Globus pallidus (tissue), 1 donor: ENCODE measurements at regions not wholly inside any gene's neighbourhood (a gene's known extent, or its start where the extent isn't known, plus 50 kb on each side); places are given as distances from the start of the nearest gene placed in this dataset.

ENCODE experiments used
- DNase-seq: peaks from one replicate; pipeline ENCODE4 v3.0.0-alpha.2; 2015; ENCODE audit warnings: low spot score

- DNase-seq: no peak
Measured at GRCh38 chr18:65409261-65409660, 341.6 kb upstream of the CDH7 start.

- DNase-seq: no peak
Measured at GRCh38 chr18:65403534-65403933, 347.3 kb upstream of the CDH7 start.

- no peak for DNase-seq
Measured at GRCh38 chr18:65399091-65399490, 351.7 kb upstream of the CDH7 start.

GRCh38 chr18:65398347-65399075 is 352.3 kb upstream of the CDH7 start:
- no peak for DNase-seq

- DNase-seq: no peak
Measured at GRCh38 chr18:65380986-65381385, 369.8 kb upstream of the CDH7 start.

GRCh38 chr18:65380571-65380970 is 370.2 kb upstream of the CDH7 start:
- no peak for DNase-seq

- no peak for DNase-seq
Measured at GRCh38 chr18:65372904-65373303, 377.9 kb upstream of the CDH7 start.

- DNase-seq: no peak
Measured at GRCh38 chr18:65365245-65365980, 385.4 kb upstream of the CDH7 start.

- DNase-seq: no peak
Measured at GRCh38 chr18:65363911-65364632, 386.7 kb upstream of the CDH7 start.

GRCh38 chr18:65363011-65363410 is 387.8 kb upstream of the CDH7 start:
- no peak for DNase-seq

GRCh38 chr18:65359479-65359878 is 391.3 kb upstream of the CDH7 start:
- DNase-seq: no peak

- no peak for DNase-seq
Measured at GRCh38 chr18:65358306-65358705, 392.5 kb upstream of the CDH7 start.

GRCh38 chr18:65352186-65352585 is 398.6 kb upstream of the CDH7 start:
- DNase-seq: no peak

- no peak for DNase-seq
Measured at GRCh38 chr18:65349635-65350034, 401.2 kb upstream of the CDH7 start.

- DNase-seq: no peak
Measured at GRCh38 chr18:65347446-65347845, 403.4 kb upstream of the CDH7 start.

GRCh38 chr18:65346086-65346485 is 404.7 kb upstream of the CDH7 start:
- DNase-seq: no peak

GRCh38 chr18:65343571-65343970 is 407.2 kb upstream of the CDH7 start:
- DNase-seq: no peak

- DNase-seq: no peak
Measured at GRCh38 chr18:65336411-65336810, 414.4 kb upstream of the CDH7 start.

GRCh38 chr18:65329010-65329409 is 421.8 kb upstream of the CDH7 start:
- no peak for DNase-seq

- DNase-seq: no peak
Measured at GRCh38 chr18:65326805-65327204, 424.0 kb upstream of the CDH7 start.

GRCh38 chr18:65322895-65323294 is 427.9 kb upstream of the CDH7 start:
- DNase-seq: no peak

- no peak for DNase-seq
Measured at GRCh38 chr18:65298422-65298821, 452.4 kb upstream of the CDH7 start.

GRCh38 chr18:65288908-65289307 is 461.9 kb upstream of the CDH7 start:
- DNase-seq: no peak
